ENCODE measurements at regions not wholly inside any gene's neighbourhood (a gene's known extent, or its start where the extent isn't known, plus 50 kb on each side); places are given as distances from the start of the nearest gene placed in this dataset.
"Not testable (repeated sequence)": the region's sequence is repeated elsewhere in the genome, so short reads cannot be mapped to it uniquely, and the experiment has no call there.

DNA sequence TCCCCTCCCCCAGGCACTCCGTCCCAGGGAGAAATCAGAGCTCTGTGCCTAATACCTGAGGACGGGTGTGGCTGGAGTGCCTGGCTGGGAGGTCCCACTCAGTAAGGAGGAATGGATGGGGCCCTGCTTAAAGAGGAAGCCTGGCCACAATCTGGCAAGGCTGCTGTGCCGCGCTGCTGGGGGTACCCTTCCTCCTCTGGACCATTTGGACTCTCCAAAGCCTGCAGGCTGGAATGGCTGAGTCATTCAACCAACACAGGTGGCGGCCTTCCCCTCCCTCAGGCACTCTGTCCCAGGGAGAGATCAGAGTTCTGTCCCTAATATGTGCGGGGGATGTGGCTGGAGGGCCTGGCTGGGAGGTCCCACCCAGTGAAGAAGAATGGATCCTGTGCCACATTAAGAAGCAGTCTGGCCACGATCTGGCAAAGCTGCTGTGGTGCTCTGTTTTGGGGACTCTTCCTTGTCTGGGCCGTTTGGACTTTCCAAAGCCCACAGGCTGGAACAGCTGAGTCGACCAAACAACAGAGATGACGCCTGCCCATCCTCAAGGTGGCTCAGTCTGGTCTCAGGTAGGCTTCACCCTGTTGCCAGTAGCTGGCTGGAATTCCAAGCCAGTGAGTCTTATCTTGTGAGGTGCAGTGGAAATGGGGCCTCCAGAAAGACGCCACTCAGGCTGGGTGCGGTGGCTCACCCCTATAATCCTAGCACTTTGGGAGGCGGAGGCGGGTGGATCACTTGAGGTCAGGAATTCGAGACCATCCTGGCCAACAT, 127.3 kb upstream of the HUWE1 start:
- H3K4me3 ChIP-seq (ENCODE audit: low read depth, low read length): no peak overlapping the region
- TF ChIP-seq, protein P1, sequence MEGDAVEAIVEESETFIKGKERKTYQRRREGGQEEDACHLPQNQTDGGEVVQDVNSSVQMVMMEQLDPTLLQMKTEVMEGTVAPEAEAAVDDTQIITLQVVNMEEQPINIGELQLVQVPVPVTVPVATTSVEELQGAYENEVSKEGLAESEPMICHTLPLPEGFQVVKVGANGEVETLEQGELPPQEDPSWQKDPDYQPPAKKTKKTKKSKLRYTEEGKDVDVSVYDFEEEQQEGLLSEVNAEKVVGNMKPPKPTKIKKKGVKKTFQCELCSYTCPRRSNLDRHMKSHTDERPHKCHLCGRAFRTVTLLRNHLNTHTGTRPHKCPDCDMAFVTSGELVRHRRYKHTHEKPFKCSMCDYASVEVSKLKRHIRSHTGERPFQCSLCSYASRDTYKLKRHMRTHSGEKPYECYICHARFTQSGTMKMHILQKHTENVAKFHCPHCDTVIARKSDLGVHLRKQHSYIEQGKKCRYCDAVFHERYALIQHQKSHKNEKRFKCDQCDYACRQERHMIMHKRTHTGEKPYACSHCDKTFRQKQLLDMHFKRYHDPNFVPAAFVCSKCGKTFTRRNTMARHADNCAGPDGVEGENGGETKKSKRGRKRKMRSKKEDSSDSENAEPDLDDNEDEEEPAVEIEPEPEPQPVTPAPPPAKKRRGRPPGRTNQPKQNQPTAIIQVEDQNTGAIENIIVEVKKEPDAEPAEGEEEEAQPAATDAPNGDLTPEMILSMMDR (IDR thresholded peaks at IDR 0.05; ENCODE audit: insufficient read depth, low read depth, low read length): no peak
- no peak for DNase-seq (ENCODE audit: low read depth)

DNA sequence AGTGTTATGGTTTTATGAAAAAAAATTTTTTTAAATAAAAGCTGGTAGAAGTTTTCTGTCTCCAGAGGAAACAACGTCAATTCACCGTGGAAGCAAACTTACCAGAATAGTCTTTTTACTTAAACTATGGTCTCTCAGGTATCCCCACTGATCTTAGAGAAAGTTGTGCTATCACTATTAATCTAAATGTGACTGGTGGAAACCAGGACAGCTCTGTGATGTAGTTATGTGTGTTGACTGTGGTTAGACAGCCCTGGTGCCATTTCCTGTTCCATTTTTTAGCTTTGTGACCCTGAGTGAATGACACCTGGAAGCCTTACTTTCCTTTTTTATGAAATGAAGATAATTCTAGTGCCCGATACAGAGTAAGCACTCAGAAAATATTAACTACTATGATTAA, 111.8 kb upstream of the HUWE1 start:
- no peak for DNase-seq (ENCODE audit: low read depth)
- H3K4me3 ChIP-seq (ENCODE audit: low read depth, low read length): no peak overlapping the region
- TF ChIP-seq, protein P1 (IDR thresholded peaks at IDR 0.05; ENCODE audit: insufficient read depth, low read depth, low read length): no peak

DNA sequence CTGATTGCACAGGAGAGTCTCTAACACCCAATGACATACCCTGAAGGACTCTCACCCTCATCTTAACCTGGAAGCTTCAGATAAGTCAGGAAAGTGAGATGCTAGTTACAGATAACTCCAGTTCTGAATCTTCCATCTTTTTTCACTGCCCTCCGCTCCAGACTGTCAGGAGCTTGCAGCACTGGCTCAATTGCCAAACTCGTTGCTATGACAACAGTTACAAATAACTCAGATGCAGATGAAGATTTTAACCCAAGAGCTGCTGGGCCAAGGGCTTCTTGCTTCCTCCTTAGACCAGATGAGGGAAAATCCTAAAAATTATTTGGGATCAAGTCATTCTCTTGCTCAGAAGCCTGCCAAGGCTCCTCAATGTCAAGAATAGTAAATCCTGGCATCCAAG, 109.1 kb upstream of the HUWE1 start:
- TF ChIP-seq, protein P1 (IDR thresholded peaks at IDR 0.05; ENCODE audit: insufficient read depth, low read depth, low read length): no peak
- DNase-seq (ENCODE audit: low read depth): peak; percentile 3
- H3K4me3 ChIP-seq (ENCODE audit: low read depth, low read length): no peak overlapping the region

DNA sequence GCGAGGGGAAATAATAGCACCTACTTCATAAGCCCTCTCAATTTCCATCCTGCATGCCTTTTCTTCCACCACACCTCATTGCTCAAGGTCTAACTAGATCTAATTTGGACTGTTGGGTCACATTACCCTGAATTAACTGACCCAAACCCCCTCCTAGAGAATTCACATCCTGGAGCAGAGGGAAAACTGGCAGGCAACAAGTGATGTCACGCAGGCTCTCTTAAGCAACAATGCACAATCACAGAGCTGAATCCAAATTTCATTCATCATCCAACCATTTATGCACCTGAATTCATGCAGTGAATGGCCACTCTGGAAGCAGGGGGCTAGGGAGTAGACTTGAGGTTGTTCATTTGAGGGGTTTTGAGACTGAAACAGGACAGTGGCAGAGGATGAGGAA, 107.7 kb upstream of the HUWE1 start:
- TF ChIP-seq, protein P1 (IDR thresholded peaks at IDR 0.05; ENCODE audit: insufficient read depth, low read depth, low read length): no peak
- no peak overlapping the region for H3K4me3 ChIP-seq (ENCODE audit: low read depth, low read length)
- DNase-seq (ENCODE audit: low read depth): no peak

DNA sequence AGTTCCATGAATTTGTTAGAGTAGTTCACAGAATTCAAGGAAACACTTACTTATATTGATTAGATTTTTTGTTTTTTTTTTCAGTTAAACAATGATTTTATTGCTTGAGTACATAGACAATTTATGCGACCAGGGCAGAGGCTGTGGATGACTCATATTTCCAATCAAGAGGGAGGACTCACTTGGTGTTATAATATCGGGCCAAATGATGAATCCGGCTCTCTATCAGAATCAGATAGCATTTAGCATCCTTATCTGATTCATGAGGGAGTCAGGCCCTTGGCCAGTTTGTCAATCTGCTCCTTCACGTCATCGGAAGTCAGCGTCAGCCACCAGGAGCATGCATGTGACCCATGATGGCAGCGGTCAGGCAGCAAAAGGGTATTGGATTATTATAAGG, 82.3 kb upstream of the HUWE1 start:
- TF ChIP-seq, protein P1 (IDR thresholded peaks at IDR 0.05; ENCODE audit: insufficient read depth, low read depth, low read length): no peak
- H3K4me3 ChIP-seq (ENCODE audit: low read depth, low read length): no peak overlapping the region
- DNase-seq (ENCODE audit: low read depth): no peak

DNA sequence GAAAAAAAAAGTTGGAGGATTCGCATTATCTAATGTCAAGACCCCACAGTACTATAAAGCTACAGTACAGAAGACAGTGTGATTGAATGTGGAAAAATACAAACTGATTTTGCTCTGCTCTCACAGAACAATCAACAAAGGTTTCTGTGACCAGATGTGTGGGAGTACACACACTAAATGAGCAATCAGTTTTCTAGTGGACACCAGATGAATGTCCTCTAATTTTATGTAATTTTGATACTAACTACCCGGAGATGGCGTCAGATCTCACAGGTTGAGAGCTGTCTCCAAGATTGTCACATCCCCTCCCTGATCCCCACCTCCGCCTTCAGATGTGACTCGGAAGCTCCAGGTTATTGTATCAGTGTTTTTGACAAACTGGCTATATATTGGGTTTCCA, 81.9 kb upstream of the HUWE1 start:
- H3K4me3 ChIP-seq (ENCODE audit: low read depth, low read length): no peak overlapping the region
- DNase-seq (ENCODE audit: low read depth): no peak
- TF ChIP-seq, protein P1 (IDR thresholded peaks at IDR 0.05; ENCODE audit: insufficient read depth, low read depth, low read length): no peak

DNA sequence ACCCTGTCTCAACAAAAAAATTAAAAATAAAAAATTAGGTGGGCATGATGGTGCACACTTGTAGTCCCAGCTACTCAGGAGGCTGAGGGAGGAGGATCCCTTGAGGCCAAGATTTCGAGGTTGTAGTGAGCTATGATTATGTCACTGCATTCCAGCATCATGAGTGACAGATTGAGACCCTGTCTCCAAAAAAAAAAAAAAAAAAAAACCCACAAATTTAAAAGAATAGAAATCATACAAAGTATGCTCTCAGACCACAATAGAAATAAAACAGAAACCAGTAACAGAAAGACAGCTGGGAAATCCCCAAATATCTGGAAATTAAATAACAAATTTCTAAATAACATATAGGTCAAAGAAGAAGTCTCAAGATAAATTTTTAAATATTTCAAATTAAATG, 81.0 kb upstream of the HUWE1 start:
- DNase-seq (ENCODE audit: low read depth): no peak
- TF ChIP-seq, protein P1 (IDR thresholded peaks at IDR 0.05; ENCODE audit: insufficient read depth, low read depth, low read length): no peak
- no peak overlapping the region for H3K4me3 ChIP-seq (ENCODE audit: low read depth, low read length)

DNA sequence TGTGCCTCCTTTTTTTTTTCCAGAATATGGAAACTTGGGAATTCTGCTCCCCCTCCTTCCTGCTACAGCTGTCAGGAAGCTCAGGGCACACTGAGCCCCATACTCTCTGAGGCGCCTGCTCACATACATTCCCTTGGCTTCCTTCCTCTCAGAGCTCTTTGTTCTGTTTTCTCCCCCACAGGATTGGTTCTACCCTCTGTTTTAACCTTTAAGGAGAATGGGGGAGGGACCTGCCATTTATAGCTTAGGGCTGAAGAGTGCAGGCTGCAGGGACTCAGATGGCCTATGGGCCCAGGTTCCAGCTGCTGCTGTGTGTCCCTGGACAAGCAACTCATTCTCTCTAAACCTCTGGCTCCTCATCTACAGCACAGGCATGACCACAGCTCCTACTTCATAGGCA, 70.7 kb upstream of the HUWE1 start:
- not testable (repeated sequence) for H3K4me3 ChIP-seq (ENCODE audit: low read depth, low read length); DNase-seq (ENCODE audit: low read depth)
